ENCODE measurements at regions not wholly inside any gene's neighbourhood (a gene's known extent, or its start where the extent isn't known, plus 50 kb on each side); places are given as distances from the start of the nearest gene placed in this dataset.

- no peaks in the 10 kb centered on the region for H4K20me1 ChIP-seq (ENCODE audit: low read length)
Measured at GRCh38 chr4:116320859-116321258, 764.5 kb downstream of the TRAM1L1 start.

DNA sequence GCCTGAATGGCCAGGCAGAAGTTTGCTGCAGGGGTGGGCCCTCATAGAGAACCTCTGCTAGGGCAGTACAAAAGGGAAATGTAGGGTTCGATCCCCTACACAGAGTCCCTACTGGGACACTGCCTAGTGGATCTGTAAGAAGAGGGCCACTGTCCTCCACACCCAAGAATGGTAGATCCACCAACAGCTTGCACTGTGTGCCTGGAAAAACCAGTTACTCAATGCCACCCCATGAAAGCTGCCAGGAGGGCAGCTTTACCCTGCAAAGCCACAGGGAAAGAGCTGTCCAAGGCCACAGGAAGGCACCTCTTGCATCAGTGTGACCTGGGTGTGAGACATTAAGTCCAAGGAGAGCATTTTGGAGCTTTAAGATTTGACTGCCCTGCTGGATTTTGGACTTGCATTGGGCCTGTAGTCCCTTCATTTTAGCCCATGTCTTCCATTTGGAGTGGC lies 781.6 kb downstream of the TRAM1L1 start:
- H3K4me2 ChIP-seq (ENCODE audit: low read length): no peak overlapping the region
- no peak overlapping the region for H3K27ac ChIP-seq (ENCODE audit: low read length)
- no peaks in the 10 kb centered on the region for H3F3A ChIP-seq (ENCODE audit: low read length, unreplicated experiment)
- no peak overlapping the region for H2AFZ ChIP-seq (ENCODE audit: low read length)
- H3K9ac ChIP-seq (ENCODE audit: low read length): no peak overlapping the region
- BruUV-seq (replicated peaks): no TSS peak
- H3K4me1 ChIP-seq (ENCODE audit: insufficient read depth, low read length): no peaks in the 10 kb centered on the region
- no peaks in the 10 kb centered on the region for H3K27me3 ChIP-seq (ENCODE audit: low read length)
- H3K9me3 ChIP-seq (ENCODE audit: low read length): no peaks in the 10 kb centered on the region
- POLR2A ChIA-PET (ENCODE audit: unreplicated experiment): no interaction called here
- H3K9me2 ChIP-seq (replicated peaks; ENCODE audit: low read length): no peaks in the 10 kb centered on the region
- no peak for DNase-seq
- H3K4me3 ChIP-seq (ENCODE audit: low read length): no peak overlapping the region
- CTCF ChIA-PET: no interaction called here
- no peak for ATAC-seq
- H3K79me2 ChIP-seq (ENCODE audit: low read length): no peaks in the 10 kb centered on the region
- intact Hi-C loops (cut with micrococcal nuclease): no loop called here
- H3K36me3 ChIP-seq (ENCODE audit: low read depth, low read length): no peaks in the 10 kb centered on the region
- no peaks in the 10 kb centered on the region for H4K20me1 ChIP-seq (ENCODE audit: low read length)
- TF ChIP-seq EZH2phosphoT487 (IDR thresholded peaks at IDR 0.05; ENCODE audit: borderline replicate concordance, low read length) (no peak), EZH2 (IDR thresholded peaks at IDR 0.05; ENCODE audit: low read length, unreplicated experiment) (no peak), CTCF (conservative IDR thresholded peaks at IDR 0.05; ENCODE audit: low read depth, low read length) (no peak)

More at GRCh38 chr4:116320859-116321258, 764.5 kb downstream of the TRAM1L1 start:
- H3K4me2 ChIP-seq (ENCODE audit: low read length): no peak overlapping the region
- TF ChIP-seq EZH2 (IDR thresholded peaks at IDR 0.05; ENCODE audit: low read length, unreplicated experiment): no peak
- TF ChIP-seq CTCF (conservative IDR thresholded peaks at IDR 0.05; ENCODE audit: low read depth, low read length): no peak
- no peak for TF ChIP-seq EZH2phosphoT487 (IDR thresholded peaks at IDR 0.05; ENCODE audit: borderline replicate concordance, low read length)
- intact Hi-C loops (cut with micrococcal nuclease): no loop called here
- CTCF ChIA-PET: interaction anchor here (0.6 kb wide), 1 partner anchor 648 kb away, joined by 3 read pairs; no protein-coding TSS in a partner anchor
- BruUV-seq (replicated peaks): no TSS peak
- POLR2A ChIA-PET (ENCODE audit: unreplicated experiment): no interaction called here
- H3K9me3 ChIP-seq (ENCODE audit: low read length): no peaks in the 10 kb centered on the region
- no peak overlapping the region for H3K4me3 ChIP-seq (ENCODE audit: low read length)
- no peak overlapping the region for H3K27ac ChIP-seq (ENCODE audit: low read length)
- no peaks in the 10 kb centered on the region for H3K36me3 ChIP-seq (ENCODE audit: low read depth, low read length)
- H3K27me3 ChIP-seq (ENCODE audit: low read length): no peaks in the 10 kb centered on the region
- no peaks in the 10 kb centered on the region for H3K4me1 ChIP-seq (ENCODE audit: insufficient read depth, low read length)
- no peak overlapping the region for H2AFZ ChIP-seq (ENCODE audit: low read length)
- no peaks in the 10 kb centered on the region for H3F3A ChIP-seq (ENCODE audit: low read length, unreplicated experiment)
- H3K9me2 ChIP-seq (replicated peaks; ENCODE audit: low read length): no peaks in the 10 kb centered on the region
- H3K9ac ChIP-seq (ENCODE audit: low read length): no peak overlapping the region
- DNase-seq: no peak
- no peak for ATAC-seq
- H3K79me2 ChIP-seq (ENCODE audit: low read length): no peaks in the 10 kb centered on the region

DNA sequence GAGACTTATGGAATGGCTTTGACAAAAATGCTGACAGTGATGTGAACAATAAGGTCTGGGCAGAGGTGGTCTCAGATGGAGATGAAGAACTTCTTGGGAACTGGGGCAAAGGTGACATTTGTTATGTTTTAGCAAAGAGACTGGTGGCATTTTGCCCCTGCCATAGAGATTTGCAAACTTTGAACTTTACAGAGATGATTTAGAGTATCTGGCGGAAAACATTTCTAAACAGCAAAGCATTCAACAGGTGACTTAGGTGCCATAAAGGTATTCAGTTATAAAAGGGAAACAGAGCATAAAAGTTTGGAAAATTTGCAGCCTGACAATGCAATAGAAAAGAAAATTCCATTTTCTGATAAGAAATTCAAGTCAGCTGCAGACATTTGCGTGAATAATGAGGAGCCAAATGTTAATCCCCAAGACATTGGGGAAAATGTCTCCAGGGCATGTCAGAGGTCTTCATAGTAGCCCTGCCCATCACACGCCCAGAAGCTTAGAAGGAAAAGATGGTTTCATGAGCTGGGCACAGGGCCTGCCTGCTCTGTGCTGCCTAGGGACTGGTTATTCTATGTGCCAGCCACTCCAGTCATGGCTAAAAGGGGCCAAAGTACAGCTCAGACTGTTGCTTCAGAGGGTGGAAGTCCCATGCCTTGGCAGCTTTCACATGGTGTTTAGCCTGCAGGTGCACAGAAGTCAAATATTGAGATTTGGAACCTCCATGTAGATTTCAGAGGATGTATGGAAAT lies 782.2 kb downstream of the TRAM1L1 start:
- POLR2A ChIA-PET (ENCODE audit: unreplicated experiment): no interaction called here

More for the DNA sequence above, 782.2 kb downstream of the TRAM1L1 start:
- H3K27ac ChIP-seq (ENCODE audit: low read length): no peak overlapping the region
- H2AFZ ChIP-seq (ENCODE audit: low read length): no peak overlapping the region
- H3K27me3 ChIP-seq (ENCODE audit: low read length): no peaks in the 10 kb centered on the region
- H3K4me1 ChIP-seq (ENCODE audit: insufficient read depth, low read length): no peaks in the 10 kb centered on the region
- no peaks in the 10 kb centered on the region for H3F3A ChIP-seq (ENCODE audit: low read length, unreplicated experiment)
- no peaks in the 10 kb centered on the region for H3K9me2 ChIP-seq (replicated peaks; ENCODE audit: low read length)
- no peaks in the 10 kb centered on the region for H3K79me2 ChIP-seq (ENCODE audit: low read length)
- H3K4me2 ChIP-seq (ENCODE audit: low read length): no peak overlapping the region
- no peaks in the 10 kb centered on the region for H3K36me3 ChIP-seq (ENCODE audit: low read depth, low read length)
- H3K4me3 ChIP-seq (ENCODE audit: low read length): no peak overlapping the region
- no peaks in the 10 kb centered on the region for H4K20me1 ChIP-seq (ENCODE audit: low read length)
- intact Hi-C loops (cut with micrococcal nuclease): no loop called here
- no peaks in the 10 kb centered on the region for H3K9me3 ChIP-seq (ENCODE audit: low read length)
- no peak for TF ChIP-seq CTCF (conservative IDR thresholded peaks at IDR 0.05; ENCODE audit: low read depth, low read length)
- ATAC-seq (no peak), DNase-seq (no peak)
- CTCF ChIA-PET: no interaction called here
- BruUV-seq (replicated peaks): no TSS peak
- H3K9ac ChIP-seq (ENCODE audit: low read length): no peak overlapping the region

All from PC-3 (cell line).